ENCODE measurements at regions not wholly inside any gene's neighbourhood (a gene's known extent, or its start where the extent isn't known, plus 50 kb on each side); places are given as distances from the start of the nearest gene placed in this dataset.

DNA sequence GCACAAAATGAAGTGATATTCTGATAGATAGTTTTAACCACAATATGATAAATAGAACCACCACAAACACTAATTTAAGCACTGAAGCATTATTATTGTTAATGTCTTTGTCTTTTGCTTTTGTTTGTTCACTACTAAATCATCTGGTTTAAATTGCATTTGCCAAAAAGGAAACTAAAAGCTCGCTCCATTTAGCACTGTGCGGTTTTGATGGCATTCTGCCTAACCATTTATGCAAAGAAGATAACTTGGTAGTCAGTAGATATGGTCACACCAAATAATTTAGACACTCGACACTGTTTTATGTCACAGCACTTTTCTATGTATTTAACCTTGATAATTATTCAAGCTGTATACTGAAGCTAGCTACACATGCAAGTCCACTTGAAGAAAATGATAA, 849.8 kb upstream of the CDH6 start:
- TF ChIP-seq, protein P1, sequence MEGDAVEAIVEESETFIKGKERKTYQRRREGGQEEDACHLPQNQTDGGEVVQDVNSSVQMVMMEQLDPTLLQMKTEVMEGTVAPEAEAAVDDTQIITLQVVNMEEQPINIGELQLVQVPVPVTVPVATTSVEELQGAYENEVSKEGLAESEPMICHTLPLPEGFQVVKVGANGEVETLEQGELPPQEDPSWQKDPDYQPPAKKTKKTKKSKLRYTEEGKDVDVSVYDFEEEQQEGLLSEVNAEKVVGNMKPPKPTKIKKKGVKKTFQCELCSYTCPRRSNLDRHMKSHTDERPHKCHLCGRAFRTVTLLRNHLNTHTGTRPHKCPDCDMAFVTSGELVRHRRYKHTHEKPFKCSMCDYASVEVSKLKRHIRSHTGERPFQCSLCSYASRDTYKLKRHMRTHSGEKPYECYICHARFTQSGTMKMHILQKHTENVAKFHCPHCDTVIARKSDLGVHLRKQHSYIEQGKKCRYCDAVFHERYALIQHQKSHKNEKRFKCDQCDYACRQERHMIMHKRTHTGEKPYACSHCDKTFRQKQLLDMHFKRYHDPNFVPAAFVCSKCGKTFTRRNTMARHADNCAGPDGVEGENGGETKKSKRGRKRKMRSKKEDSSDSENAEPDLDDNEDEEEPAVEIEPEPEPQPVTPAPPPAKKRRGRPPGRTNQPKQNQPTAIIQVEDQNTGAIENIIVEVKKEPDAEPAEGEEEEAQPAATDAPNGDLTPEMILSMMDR (IDR thresholded peaks at IDR 0.05; ENCODE audit: low read depth, low read length): no peak
- no peak for TF ChIP-seq POLR2A (IDR thresholded peaks at IDR 0.05; ENCODE audit: extremely low read depth, insufficient read length)
